Epithelial cell of proximal tubule (primary cell): ENCODE measurements at regions not wholly inside any gene's neighbourhood (a gene's known extent, or its start where the extent isn't known, plus 50 kb on each side); places are given as distances from the start of the nearest gene placed in this dataset.
A peak's percentile ranks its signal among the peaks of the same experiment; 100 is the strongest.

Source experiments
- DNase-seq: peaks from one replicate; pipeline ENCODE4 v3.0.0-alpha.2; 2011; ENCODE audit warnings: low read depth
- H3K4me3 ChIP-seq: 2 replicates; pipeline ENCODE4 v1.5.1; 2011; ENCODE audit warnings: low read depth, mild to moderate bottlenecking, low read length
- TF ChIP-seq, protein P1 (sequence below): conservative IDR thresholded peaks from 2 replicates; pipeline ENCODE4 v1.5.1; 2012; ENCODE audit warnings: low read depth, mild to moderate bottlenecking, low read length

DNA sequence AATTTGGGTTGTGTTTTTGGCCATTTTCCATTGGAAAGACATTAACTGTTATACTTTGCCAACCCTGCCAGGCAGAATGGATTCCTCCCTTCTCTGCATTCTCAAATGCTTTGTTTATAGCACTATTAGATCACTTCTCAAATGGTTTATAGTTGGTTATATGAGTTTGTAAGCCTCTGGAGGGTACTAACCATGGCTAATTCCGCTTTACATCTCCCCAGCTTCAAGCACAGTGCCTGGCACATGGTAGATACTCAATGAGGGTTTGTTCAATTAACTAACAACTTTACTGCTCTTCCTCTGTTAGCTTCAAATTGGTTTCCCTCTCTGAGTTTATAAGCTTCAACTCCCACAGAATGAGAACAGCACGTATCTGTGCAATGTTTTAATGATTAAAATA is 213.5 kb downstream of the SOX11 start:
- TF ChIP-seq, protein P1, sequence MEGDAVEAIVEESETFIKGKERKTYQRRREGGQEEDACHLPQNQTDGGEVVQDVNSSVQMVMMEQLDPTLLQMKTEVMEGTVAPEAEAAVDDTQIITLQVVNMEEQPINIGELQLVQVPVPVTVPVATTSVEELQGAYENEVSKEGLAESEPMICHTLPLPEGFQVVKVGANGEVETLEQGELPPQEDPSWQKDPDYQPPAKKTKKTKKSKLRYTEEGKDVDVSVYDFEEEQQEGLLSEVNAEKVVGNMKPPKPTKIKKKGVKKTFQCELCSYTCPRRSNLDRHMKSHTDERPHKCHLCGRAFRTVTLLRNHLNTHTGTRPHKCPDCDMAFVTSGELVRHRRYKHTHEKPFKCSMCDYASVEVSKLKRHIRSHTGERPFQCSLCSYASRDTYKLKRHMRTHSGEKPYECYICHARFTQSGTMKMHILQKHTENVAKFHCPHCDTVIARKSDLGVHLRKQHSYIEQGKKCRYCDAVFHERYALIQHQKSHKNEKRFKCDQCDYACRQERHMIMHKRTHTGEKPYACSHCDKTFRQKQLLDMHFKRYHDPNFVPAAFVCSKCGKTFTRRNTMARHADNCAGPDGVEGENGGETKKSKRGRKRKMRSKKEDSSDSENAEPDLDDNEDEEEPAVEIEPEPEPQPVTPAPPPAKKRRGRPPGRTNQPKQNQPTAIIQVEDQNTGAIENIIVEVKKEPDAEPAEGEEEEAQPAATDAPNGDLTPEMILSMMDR = no peak
- H3K4me3 ChIP-seq = no peak overlapping the region
- no peak for DNase-seq

GRCh38 chr2:5908071-5908470 is 215.9 kb downstream of the SOX11 start:
- H3K4me3 ChIP-seq = no peak overlapping the region
- DNase-seq = no peak
- TF ChIP-seq, protein P1 = no peak

GRCh38 chr2:5911718-5912117 is 219.5 kb downstream of the SOX11 start:
- TF ChIP-seq, protein P1 = no peak
- no peak overlapping the region for H3K4me3 ChIP-seq
- no peak for DNase-seq

DNA sequence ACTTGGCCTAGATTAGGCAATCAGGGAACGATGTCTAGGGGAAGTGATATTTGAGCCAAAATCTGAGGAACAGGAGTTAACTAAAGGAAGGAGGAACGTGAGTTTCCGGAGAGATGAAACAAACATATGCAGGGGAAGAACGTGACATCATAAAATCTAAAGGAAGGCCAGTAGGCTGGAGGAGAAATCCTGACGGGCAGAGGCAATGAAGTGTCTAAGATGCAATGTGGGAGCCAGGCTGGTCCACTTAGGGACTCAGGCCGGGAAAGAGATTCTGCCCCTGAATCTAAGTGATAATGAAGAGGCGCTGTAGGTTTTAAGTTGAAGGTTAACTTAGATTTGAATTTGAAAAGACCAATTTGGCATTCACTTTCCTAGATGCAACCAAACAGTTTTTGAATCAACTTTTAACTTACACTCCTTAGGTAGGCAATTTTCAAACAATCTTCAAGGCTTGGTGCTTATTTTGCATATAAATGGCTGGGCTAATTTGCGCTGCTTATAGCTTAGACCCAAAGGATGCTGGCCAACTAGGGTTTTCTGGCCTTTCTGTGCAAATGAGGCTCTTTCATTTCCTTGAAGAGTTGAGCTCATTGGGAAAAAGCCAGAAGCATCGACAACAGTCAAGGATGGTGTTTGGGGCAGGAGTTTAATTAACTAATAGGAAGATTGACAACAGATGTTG is 221.7 kb downstream of the SOX11 start:
- no peak overlapping the region for H3K4me3 ChIP-seq
- TF ChIP-seq, protein P1 = no peak
- no peak for DNase-seq

DNA sequence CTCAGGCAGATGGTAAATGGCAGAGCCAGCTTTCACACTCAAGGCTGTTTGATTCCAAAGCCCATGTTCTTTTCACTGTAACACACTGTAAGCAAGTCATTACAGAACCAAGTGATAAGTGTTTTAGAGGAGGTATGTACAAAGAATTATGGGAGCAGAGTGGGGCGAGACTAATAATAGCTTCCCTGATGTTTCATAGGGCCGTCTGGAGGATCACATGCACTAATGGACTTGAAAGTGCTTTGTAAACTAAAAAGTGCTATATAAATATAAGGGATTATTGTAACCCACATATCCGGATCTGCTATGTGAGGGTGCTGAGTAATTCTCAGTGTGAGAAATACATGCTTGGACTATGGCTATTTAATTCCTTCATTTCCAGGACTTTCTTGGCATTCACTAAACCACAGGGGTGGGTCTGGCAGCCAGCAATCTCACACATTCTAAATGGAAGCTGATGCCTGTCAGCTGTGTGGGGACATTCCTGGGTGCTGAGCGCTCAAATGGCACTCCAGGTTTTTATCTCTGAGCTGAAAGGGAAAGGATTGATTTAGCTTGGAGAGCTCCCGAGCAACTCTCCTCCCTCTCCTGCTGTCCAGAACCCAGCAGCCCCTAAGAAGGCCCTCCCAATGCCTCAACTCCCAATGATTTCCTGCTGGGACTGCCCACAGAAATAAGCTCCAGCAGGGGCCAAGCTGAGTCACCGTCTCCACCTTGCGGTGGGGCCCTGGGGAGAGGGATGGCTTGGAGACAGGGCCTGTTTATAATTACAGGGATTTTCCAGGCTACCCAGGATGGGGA is 222.8 kb downstream of the SOX11 start:
- TF ChIP-seq, protein P1 = no peak
- no peak for DNase-seq
- H3K4me3 ChIP-seq = no peak overlapping the region

- TF ChIP-seq, protein P1 = peak; percentile 26
- no peak for DNase-seq
- no peak overlapping the region for H3K4me3 ChIP-seq
Observed at GRCh38 chr2:5915881-5916310, 223.7 kb downstream of the SOX11 start.
